ENCODE measurements at regions not wholly inside any gene's neighbourhood (a gene's known extent, or its start where the extent isn't known, plus 50 kb on each side); places are given as distances from the start of the nearest gene placed in this dataset.

GRCh38 chr17:70560471-70560870, 391.1 kb downstream of the KCNJ2 start:
- no peak for TF ChIP-seq CTCF (IDR thresholded peaks at IDR 0.05)
- Mint-ChIP-seq H3K4me1 (ENCODE audit: low read depth) (no peaks in the 10 kb centered on the region), H3K9me3 (no peaks in the 10 kb centered on the region), H3K36me3 (ENCODE audit: low read depth) (no peaks in the 10 kb centered on the region), H3K27ac (no peak overlapping the region), H3K27me3 (peaks cover 3% of the 10 kb centered on the region), H3K4me3 (no peak overlapping the region)
- no peak for DNase-seq
- no peak for ATAC-seq
- intact Hi-C loops (cut with micrococcal nuclease) = no loop called here
- CTCF ChIA-PET = interaction anchor here (1.0 kb wide), 1 partner anchor 8 kb away, joined by 3 read pairs; no protein-coding TSS in a partner anchor
- POLR2A ChIA-PET = no interaction called here

- Mint-ChIP-seq H3K4me1 (ENCODE audit: low read depth) (no peaks in the 10 kb centered on the region), H3K9me3 (no peaks in the 10 kb centered on the region), H3K4me3 (no peak overlapping the region), H3K27ac (no peak overlapping the region), H3K36me3 (ENCODE audit: low read depth) (no peaks in the 10 kb centered on the region), H3K27me3 (peaks cover 4% of the 10 kb centered on the region)
- CTCF ChIA-PET = no interaction called here
- TF ChIP-seq CTCF (IDR thresholded peaks at IDR 0.05) = no peak
- ATAC-seq = no peak
- POLR2A ChIA-PET = no interaction called here
- intact Hi-C loops (cut with micrococcal nuclease) = no loop called here
- DNase-seq = no peak
Measured at GRCh38 chr17:70562137-70562536, 392.8 kb downstream of the KCNJ2 start.

GRCh38 chr17:70563281-70563820, 394.0 kb downstream of the KCNJ2 start:
- no peak for ATAC-seq
- CTCF ChIA-PET = no interaction called here
- intact Hi-C loops (cut with micrococcal nuclease) = no loop called here

GRCh38 chr17:70564006-70564620, 394.8 kb downstream of the KCNJ2 start:
- intact Hi-C loops (cut with micrococcal nuclease) = no loop called here
- Mint-ChIP-seq H3K4me1 (ENCODE audit: low read depth) (no peaks in the 10 kb centered on the region), H3K4me3 (no peak overlapping the region), H3K27ac (no peak overlapping the region), H3K9me3 (no peaks in the 10 kb centered on the region), H3K36me3 (ENCODE audit: low read depth) (no peaks in the 10 kb centered on the region), H3K27me3 (peaks cover 2% of the 10 kb centered on the region)
- ATAC-seq (no peak), DNase-seq (no peak)
- POLR2A ChIA-PET = no interaction called here
- TF ChIP-seq CTCF (IDR thresholded peaks at IDR 0.05) = no peak
- CTCF ChIA-PET = no interaction called here

More at GRCh38 chr17:70563281-70563820, 394.0 kb downstream of the KCNJ2 start:
- Mint-ChIP-seq H3K4me1 (ENCODE audit: low read depth) (no peaks in the 10 kb centered on the region), H3K36me3 (ENCODE audit: low read depth) (no peaks in the 10 kb centered on the region), H3K9me3 (no peaks in the 10 kb centered on the region), H3K4me3 (no peak overlapping the region), H3K27ac (no peak overlapping the region), H3K27me3 (peaks cover 2% of the 10 kb centered on the region)
- no peak for TF ChIP-seq CTCF (IDR thresholded peaks at IDR 0.05)
- no peak for DNase-seq
- POLR2A ChIA-PET = no interaction called here

GRCh38 chr17:70569128-70569527, 399.8 kb downstream of the KCNJ2 start:
- intact Hi-C loops (cut with micrococcal nuclease) = no loop called here

More at GRCh38 chr17:70569128-70569527, 399.8 kb downstream of the KCNJ2 start:
- no peak overlapping the region for H3K27ac Mint-ChIP-seq
- H3K4me3 Mint-ChIP-seq = no peak overlapping the region
- H3K9me3 Mint-ChIP-seq = no peaks in the 10 kb centered on the region
- no peaks in the 10 kb centered on the region for H3K36me3 Mint-ChIP-seq (ENCODE audit: low read depth)
- CTCF ChIA-PET = no interaction called here
- no peak for TF ChIP-seq CTCF (IDR thresholded peaks at IDR 0.05)
- H3K4me1 Mint-ChIP-seq (ENCODE audit: low read depth) = no peaks in the 10 kb centered on the region
- POLR2A ChIA-PET = no interaction called here
- ATAC-seq = no peak
- DNase-seq = no peak
- H3K27me3 Mint-ChIP-seq = peaks cover 2% of the 10 kb centered on the region

Measured in activated CD8-positive, alpha-beta T cell treated with anti-CD3 and anti-CD28 coated beads for 36 hours (primary cell).